RWPE1 (cell line): ENCODE measurements at regions not wholly inside any gene's neighbourhood (a gene's known extent, or its start where the extent isn't known, plus 50 kb on each side); places are given as distances from the start of the nearest gene placed in this dataset.

Experiments used
- CTCF ChIA-PET: fragments of 350-600 bp; sonication (Branson Sonifier 250); formaldehyde crosslinking; extraction: SDS; loops from one replicate; lab custom pipeline; 2021; lab: Yijun Ruan, JAX
- POLR2A ChIA-PET: fragments of 400-600 bp; formaldehyde crosslinking; extraction: SDS; loops from one replicate; lab custom pipeline; 2020; ENCODE audit warnings: antibody characterized with exemption; ENCODE audit not compliant: low non-redundant PET; lab: Yijun Ruan, JAX
- DNase-seq: peaks from one replicate; pipeline ENCODE4 v3.0.0; 2012; ENCODE audit warnings: low spot score
- H3K27ac ChIP-seq: fragments of 450-650 bp; 2 replicates; pipeline ENCODE4 v1.5.1; 2017
- TF ChIP-seq, protein P1 (sequence below): fragments of 450-650 bp; conservative IDR thresholded peaks from 2 replicates; pipeline ENCODE4 v1.5.1; 2017; ENCODE audit warnings: low read depth, mild to moderate bottlenecking

DNA sequence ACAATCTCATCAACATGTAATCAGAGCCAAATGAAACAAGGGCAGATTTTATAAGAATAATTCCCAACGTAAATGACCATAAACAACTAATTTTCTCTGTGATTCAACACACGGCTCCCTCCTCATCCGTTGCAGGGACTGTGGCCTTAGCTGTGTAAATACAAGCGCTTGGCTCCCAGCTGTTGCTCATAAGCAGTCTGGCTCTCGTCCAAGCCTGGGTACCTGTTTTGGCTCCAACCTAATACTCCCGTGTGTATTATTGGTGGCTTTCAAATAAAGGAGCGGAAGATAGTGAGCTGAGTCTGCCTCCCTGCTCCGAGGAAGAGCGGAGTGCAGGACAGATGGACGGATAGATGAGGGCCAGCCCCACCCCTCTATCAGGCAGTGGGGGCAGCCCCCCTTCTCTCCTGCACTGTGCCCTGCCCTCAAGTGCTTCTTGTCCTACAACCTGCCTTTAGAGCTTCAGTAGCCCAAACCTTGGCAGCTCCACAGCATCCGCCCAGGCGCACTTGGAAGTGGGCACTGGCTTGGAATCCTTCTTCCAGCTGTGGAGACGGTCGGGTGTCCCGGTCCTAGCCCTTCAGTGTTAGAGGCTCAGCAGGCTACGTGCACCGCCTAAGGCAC lies 670.9 kb downstream of the BRD1 start:
- TF ChIP-seq, protein P1, sequence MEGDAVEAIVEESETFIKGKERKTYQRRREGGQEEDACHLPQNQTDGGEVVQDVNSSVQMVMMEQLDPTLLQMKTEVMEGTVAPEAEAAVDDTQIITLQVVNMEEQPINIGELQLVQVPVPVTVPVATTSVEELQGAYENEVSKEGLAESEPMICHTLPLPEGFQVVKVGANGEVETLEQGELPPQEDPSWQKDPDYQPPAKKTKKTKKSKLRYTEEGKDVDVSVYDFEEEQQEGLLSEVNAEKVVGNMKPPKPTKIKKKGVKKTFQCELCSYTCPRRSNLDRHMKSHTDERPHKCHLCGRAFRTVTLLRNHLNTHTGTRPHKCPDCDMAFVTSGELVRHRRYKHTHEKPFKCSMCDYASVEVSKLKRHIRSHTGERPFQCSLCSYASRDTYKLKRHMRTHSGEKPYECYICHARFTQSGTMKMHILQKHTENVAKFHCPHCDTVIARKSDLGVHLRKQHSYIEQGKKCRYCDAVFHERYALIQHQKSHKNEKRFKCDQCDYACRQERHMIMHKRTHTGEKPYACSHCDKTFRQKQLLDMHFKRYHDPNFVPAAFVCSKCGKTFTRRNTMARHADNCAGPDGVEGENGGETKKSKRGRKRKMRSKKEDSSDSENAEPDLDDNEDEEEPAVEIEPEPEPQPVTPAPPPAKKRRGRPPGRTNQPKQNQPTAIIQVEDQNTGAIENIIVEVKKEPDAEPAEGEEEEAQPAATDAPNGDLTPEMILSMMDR, result no peak
- no peak for DNase-seq
- POLR2A ChIA-PET, result no interaction called here
- H3K27ac ChIP-seq, result no peak overlapping the region
- CTCF ChIA-PET, result no interaction called here

DNA sequence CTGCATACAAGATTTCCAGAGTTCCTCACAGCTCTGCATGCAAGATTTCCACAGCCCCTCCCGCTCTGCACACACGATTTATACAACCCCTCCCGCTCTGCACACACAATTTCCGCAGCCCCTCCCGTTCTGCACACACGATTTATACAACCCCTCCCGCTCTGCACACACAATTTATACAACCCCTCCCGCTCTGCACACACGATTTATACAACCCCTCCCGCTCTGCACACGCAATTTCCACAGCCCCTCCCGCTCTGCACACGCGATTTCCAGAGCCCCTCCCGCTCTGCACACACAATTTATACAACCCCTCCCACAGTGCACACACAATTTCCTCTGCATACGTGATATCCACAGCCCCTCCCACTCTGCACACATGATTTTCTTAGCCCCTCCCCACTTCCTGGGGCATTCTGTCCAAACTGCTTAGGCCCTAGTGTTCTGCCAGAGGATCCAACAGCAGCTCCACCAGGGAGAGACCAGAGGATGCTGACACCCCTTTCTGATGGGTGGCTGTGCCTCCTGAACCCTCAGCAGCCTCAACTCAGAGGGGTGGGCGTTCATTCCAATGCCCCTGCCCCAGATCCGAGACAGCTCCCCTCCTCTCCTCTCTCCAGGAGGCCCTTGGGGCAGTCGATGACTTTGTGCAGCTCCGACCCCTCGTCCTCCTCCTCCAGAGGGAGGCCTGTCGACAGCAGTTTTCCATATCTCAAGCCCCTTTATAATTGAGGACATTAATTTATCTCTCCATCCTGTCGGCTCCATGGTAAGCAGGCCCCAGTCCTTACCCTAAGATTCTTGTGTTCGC lies 671.7 kb downstream of the BRD1 start:
- TF ChIP-seq, protein P1, result no peak
- CTCF ChIA-PET, result no interaction called here
- H3K27ac ChIP-seq, result no peak overlapping the region
- no peak for DNase-seq
- POLR2A ChIA-PET, result no interaction called here

DNA sequence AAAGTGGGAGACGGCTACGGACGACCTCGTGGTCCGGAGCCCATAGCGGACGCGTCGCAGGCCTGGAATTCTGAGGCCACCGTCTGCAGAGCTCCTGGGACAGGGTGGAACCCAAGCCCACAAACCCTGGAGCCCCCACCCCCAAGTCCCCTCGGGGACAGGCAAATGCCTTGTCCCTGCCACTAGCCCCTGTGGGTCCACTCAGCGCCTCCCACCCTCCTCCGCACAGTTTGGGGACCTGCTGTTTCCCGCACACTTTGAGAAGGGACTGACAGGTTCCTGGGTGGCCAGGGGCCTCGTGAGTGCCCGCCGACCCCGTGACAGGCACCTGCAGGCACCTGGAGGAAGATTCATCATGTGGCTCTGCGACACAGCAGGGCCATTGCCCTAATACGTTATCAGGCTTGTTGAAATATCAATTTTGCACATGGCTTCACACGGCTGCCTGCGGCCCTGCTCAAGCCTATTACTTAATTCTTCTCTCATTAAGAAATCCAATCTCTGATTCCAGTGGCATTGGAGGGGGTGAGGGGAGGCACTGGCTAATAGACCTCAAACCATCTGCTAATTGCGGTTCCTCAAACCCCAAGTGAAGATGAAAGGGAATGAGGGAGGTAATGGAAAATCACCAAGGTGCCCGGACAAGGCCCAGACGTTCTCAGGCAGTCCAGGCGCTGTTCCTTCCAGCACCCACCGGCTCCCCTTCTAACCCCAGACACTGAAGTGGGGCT lies 672.5 kb downstream of the BRD1 start:
- ChIA-PET POLR2A (no interaction called here), CTCF (no interaction called here)
- H3K27ac ChIP-seq, result no peak overlapping the region
- TF ChIP-seq, protein P1, result no peak
- DNase-seq, result no peak

DNA sequence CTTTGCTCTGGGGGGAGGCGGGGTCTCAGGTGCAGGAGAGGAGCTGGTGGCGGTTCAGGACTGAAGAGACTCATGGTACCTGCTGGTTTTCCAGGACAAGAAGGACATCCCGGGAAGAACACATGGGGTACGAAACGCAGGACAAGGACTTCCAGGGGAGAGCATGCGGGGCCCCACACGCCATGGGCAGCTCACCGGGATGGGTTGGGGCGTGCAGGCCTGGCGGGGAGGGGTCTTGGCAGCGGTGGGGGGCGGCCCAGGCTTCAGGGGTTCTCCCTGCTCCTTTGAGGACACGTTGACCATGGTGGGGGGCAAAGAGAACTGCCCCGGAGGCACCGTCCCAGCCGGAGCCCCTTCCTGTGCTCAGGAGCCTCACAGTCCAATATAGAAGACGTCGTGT lies 673.2 kb downstream of the BRD1 start:
- no peak overlapping the region for H3K27ac ChIP-seq
- DNase-seq, result no peak
- CTCF ChIA-PET, result no interaction called here
- POLR2A ChIA-PET, result no interaction called here
- TF ChIP-seq, protein P1, result no peak

DNA sequence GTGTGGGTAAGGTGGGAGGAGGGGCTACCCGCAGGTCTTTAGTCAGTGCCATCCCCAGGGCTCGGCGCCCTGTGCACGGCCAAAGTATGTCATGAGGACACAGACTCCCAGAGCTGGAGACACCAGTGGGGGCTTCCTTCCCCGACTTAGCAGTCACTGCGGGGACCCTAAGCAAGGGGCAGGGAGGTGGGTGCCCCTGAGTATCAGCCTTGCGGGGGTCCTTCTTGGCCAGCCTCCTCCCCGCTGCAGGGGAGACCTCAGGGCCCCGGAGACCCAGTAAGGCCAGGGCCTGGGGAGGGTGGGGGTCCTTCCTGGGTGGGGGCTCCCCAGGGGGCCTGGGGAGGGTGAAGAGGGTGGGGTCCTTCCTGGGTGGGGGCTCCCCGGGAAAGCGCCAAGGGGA lies 673.8 kb downstream of the BRD1 start:
- ChIA-PET POLR2A (no interaction called here), CTCF (no interaction called here)
- TF ChIP-seq, protein P1, result no peak
- H3K27ac ChIP-seq, result no peak overlapping the region
- no peak for DNase-seq

DNA sequence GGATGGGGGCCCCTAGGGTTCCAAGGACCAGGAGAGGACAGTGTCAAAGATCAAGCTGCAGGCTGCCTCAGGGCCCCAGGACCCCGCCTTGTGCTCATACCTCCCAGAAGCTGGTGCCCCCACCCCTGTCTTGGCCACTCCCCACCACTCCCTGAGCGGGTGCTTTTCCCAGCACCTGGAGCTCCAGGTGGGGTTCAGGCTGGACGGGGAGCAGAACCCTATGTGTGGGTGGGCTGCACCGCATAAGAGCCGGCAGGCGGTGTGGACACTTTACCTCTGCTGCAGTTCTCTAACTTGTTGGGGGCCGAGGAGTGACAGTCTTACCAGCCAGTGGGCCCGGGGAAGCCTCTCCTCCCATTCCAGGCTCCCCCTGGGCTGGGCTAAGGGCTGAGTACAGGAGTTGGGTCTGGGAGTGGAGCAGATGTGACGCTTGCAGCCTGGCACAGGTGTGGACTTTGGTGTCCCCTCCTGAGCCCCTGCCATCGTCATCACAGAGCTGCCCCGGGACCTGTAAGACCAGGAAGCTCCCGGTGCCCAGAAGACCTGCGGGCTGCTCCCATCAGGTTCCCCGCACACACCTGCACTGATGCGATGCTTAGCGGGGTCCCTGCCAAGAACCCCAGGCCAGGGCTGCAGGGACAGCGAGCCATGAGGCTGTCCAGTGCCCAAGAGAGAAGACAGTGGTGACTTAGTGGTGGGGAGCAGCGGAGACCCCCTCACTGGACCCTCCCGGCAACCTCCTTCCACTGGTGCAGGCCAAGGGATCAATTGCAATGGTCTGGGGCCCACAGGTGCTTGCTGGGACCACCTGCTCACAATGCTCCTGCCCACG lies 674.5 kb downstream of the BRD1 start:
- TF ChIP-seq, protein P1, result no peak
- ChIA-PET POLR2A (no interaction called here), CTCF (no interaction called here)
- DNase-seq, result no peak
- H3K27ac ChIP-seq, result no peak overlapping the region
